GM19238 (cell line): ENCODE measurements at regions not wholly inside any gene's neighbourhood (a gene's known extent, or its start where the extent isn't known, plus 50 kb on each side); places are given as distances from the start of the nearest gene placed in this dataset.

ENCODE experiments used
- DNase-seq: peaks from one replicate; pipeline ENCODE4 v3.0.0; 2011; ENCODE audit warnings: low spot score; ENCODE audit not compliant: insufficient read length

GRCh38 chr11:116124922-116125714 is 620.9 kb upstream of the CADM1 start:
- DNase-seq, result no peak

- no peak for DNase-seq
Observed at GRCh38 chr11:116123739-116124138, 619.5 kb upstream of the CADM1 start.

GRCh38 chr11:116122697-116123472 is 618.7 kb upstream of the CADM1 start:
- DNase-seq, result no peak

- no peak for DNase-seq
Observed at GRCh38 chr11:116119158-116119557, 614.9 kb upstream of the CADM1 start.

- DNase-seq, result no peak
Observed at GRCh38 chr11:116118138-116118470, 613.9 kb upstream of the CADM1 start.

GRCh38 chr11:116117331-116118137 is 613.3 kb upstream of the CADM1 start:
- DNase-seq, result no peak

- DNase-seq, result no peak
Observed at GRCh38 chr11:116115801-116116200, 611.6 kb upstream of the CADM1 start.

- no peak for DNase-seq
Observed at GRCh38 chr11:116114198-116114651, 610.0 kb upstream of the CADM1 start.

GRCh38 chr11:116112087-116112935 is 608.1 kb upstream of the CADM1 start:
- DNase-seq, result no peak

GRCh38 chr11:116111546-116111945 is 607.3 kb upstream of the CADM1 start:
- no peak for DNase-seq

- DNase-seq, result no peak
Observed at GRCh38 chr11:116110802-116111201, 606.6 kb upstream of the CADM1 start.

- no peak for DNase-seq
Observed at GRCh38 chr11:116110356-116110755, 606.1 kb upstream of the CADM1 start.

GRCh38 chr11:116109228-116109627 is 605.0 kb upstream of the CADM1 start:
- DNase-seq, result no peak

- no peak for DNase-seq
Observed at GRCh38 chr11:116108161-116108560, 603.9 kb upstream of the CADM1 start.

- DNase-seq, result no peak
Observed at GRCh38 chr11:116107229-116107628, 603.0 kb upstream of the CADM1 start.

- no peak for DNase-seq
Observed at GRCh38 chr11:116104498-116105174, 600.4 kb upstream of the CADM1 start.

GRCh38 chr11:116101902-116102301 is 597.7 kb upstream of the CADM1 start:
- DNase-seq, result no peak

GRCh38 chr11:116100016-116100415 is 595.8 kb upstream of the CADM1 start:
- no peak for DNase-seq

GRCh38 chr11:116099541-116099940 is 595.3 kb upstream of the CADM1 start:
- DNase-seq, result no peak

- no peak for DNase-seq
Observed at GRCh38 chr11:116096272-116096995, 592.2 kb upstream of the CADM1 start.
